GM06990 (cell line): ENCODE measurements at regions not wholly inside any gene's neighbourhood (a gene's known extent, or its start where the extent isn't known, plus 50 kb on each side); places are given as distances from the start of the nearest gene placed in this dataset.

ENCODE experiments used
- DNase-seq: peaks from one replicate; pipeline ENCODE4 v3.0.0-alpha.2; 2011; ENCODE audit not compliant: insufficient read length; ENCODE audit errors: extremely low read depth
- H3K27me3 ChIP-seq: replicated peaks from 2 replicates; pipeline ENCODE4 v1.6.0; 2011; ENCODE audit warnings: low read length; ENCODE audit not compliant: control insufficient read depth, insufficient read depth
- H3K36me3 ChIP-seq: 2 replicates; pipeline ENCODE4 v1.5.1; 2011; ENCODE audit warnings: low read length; ENCODE audit not compliant: control insufficient read depth, insufficient read depth
- H3K4me3 ChIP-seq: replicated peaks from 2 replicates; pipeline ENCODE4 v1.5.1; 2011; ENCODE audit warnings: low read depth, mild to moderate bottlenecking, control low read depth, low read length
- TF ChIP-seq, protein P1 (sequence below): IDR thresholded peaks from 2 replicates; pipeline ENCODE4 v1.5.1; 2011; ENCODE audit warnings: low read length, control low read depth, mild to moderate bottlenecking, inconsistent platforms; ENCODE audit not compliant: insufficient read depth, poor library complexity, severe bottlenecking

- TF ChIP-seq, protein P1, sequence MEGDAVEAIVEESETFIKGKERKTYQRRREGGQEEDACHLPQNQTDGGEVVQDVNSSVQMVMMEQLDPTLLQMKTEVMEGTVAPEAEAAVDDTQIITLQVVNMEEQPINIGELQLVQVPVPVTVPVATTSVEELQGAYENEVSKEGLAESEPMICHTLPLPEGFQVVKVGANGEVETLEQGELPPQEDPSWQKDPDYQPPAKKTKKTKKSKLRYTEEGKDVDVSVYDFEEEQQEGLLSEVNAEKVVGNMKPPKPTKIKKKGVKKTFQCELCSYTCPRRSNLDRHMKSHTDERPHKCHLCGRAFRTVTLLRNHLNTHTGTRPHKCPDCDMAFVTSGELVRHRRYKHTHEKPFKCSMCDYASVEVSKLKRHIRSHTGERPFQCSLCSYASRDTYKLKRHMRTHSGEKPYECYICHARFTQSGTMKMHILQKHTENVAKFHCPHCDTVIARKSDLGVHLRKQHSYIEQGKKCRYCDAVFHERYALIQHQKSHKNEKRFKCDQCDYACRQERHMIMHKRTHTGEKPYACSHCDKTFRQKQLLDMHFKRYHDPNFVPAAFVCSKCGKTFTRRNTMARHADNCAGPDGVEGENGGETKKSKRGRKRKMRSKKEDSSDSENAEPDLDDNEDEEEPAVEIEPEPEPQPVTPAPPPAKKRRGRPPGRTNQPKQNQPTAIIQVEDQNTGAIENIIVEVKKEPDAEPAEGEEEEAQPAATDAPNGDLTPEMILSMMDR, result no peak
- H3K27me3 ChIP-seq, result no peaks in the 10 kb centered on the region; the same call in none of the 2 replicates
- H3K4me3 ChIP-seq, result no peak overlapping the region
- no peak for DNase-seq
- H3K36me3 ChIP-seq, result no peaks in the 10 kb centered on the region
Observed at GRCh38 chr4:26215725-26216124, 105.1 kb upstream of the RBPJ start.

DNA sequence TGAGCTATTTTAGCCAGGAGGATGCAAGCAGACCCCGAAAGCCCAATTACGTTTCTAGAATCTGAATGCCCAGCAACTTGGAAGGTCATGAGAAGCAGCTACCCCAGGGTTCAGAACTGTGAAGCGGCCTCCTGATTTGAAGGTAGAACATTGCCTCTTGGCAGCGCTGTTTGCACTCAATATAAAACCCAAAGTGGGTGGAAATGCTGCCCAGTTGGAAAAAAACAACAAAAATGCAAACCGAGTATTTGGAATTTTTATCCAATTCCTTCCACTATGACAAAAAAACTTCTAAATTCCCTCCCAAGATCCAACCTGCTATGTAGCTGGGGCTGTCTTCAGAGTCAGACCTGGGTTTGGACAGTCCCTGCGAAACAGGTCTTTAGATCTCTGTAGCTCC is 103.3 kb upstream of the RBPJ start:
- Histone ChIP-seq H3K27me3 (no peaks in the 10 kb centered on the region; the same call in none of the 2 replicates), H3K36me3 (no peaks in the 10 kb centered on the region), H3K4me3 (no peak overlapping the region)
- TF ChIP-seq, protein P1, result no peak
- DNase-seq, result no peak

- TF ChIP-seq, protein P1, result no peak
- Histone ChIP-seq H3K36me3 (no peaks in the 10 kb centered on the region), H3K27me3 (no peaks in the 10 kb centered on the region; the same call in 1 of the 2 replicates), H3K4me3 (no peak overlapping the region)
- peak; percentile 36 for DNase-seq
Observed at GRCh38 chr4:26217961-26218676, 102.7 kb upstream of the RBPJ start.

DNA sequence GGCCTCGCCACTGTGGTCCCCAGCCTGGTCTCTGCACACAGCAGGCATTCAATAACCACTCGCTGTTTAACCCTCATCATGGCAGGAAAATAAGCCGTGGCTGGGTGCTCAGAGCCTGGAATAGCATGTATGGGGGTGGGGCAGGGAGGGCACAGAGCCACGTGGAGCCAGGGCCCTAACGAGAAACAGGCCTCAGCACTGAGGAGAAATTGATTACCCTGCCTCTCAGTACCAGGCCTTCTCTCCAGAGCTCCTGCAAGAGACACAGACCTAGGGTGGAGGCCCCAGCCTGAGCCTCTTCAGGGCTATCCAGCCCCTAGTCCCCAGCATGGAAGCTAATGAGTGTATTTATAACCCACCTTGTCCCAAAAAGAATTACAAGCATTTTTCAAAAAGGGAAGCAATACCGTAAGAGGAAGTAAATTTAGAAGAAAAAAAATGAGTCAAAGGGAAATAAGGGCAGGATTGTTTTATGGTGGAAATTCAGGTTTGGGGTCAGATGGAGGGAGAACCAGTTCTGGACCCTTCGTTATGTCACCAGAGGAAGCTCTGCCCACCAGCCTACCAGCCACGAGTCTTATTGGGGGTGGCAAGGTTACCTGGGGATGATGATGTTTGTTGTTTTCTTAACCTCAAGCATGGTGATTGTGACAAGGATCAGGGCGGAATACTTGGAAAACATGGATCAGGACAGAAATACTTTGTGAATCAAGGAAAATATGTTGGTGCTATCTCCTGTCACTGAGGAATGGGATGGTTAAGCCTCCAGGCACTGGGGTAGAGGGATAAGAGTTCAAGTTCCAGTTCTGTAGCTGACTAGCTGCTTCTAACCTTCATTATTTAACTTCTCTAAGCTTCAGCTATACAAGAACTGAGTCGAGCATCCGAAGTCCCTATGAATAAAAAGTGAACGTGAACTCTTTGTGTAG is 101.9 kb upstream of the RBPJ start:
- DNase-seq, result peak; percentile 35
- H3K36me3 ChIP-seq, result no peaks in the 10 kb centered on the region
- no peaks in the 10 kb centered on the region for H3K27me3 ChIP-seq
- no peak overlapping the region for H3K4me3 ChIP-seq
- TF ChIP-seq, protein P1, result no peak

GRCh38 chr4:26220696-26221095 is 100.1 kb upstream of the RBPJ start:
- TF ChIP-seq, protein P1, result no peak
- Histone ChIP-seq H3K27me3 (no peaks in the 10 kb centered on the region), H3K4me3 (no peak overlapping the region), H3K36me3 (no peaks in the 10 kb centered on the region)
- DNase-seq, result no peak
